KMS-11 (cell line): ENCODE measurements at regions not wholly inside any gene's neighbourhood (a gene's known extent, or its start where the extent isn't known, plus 50 kb on each side); places are given as distances from the start of the nearest gene placed in this dataset.

Experiments
- H2AFZ ChIP-seq: fragments of 200-600 bp; sonication (generic); 2 replicates; pipeline ENCODE4 v1.6.1; 2016; ENCODE audit warnings: antibody characterized with exemption, mixed run types, low read depth
- H3K27ac ChIP-seq: fragments of 200-600 bp; sonication (generic); 2 replicates; pipeline ENCODE4 v1.6.1; 2016; ENCODE audit warnings: mild to moderate bottlenecking, mixed run types
- H3K27me3 ChIP-seq: fragments of 200-600 bp; sonication (generic); 2 replicates; pipeline ENCODE4 v1.6.1; 2017; ENCODE audit warnings: mild to moderate bottlenecking, low read depth, mixed run types, moderate library complexity; ENCODE audit not compliant: insufficient read depth
- H3K36me3 ChIP-seq: fragments of 200-600 bp; sonication (generic); 2 replicates; pipeline ENCODE4 v1.6.1; 2017; ENCODE audit warnings: mild to moderate bottlenecking, mixed run types; ENCODE audit not compliant: insufficient read depth
- H3K4me1 ChIP-seq: fragments of 200-600 bp; sonication (generic); 2 replicates; pipeline ENCODE4 v1.6.1; 2016; ENCODE audit warnings: mild to moderate bottlenecking, low read depth, mixed run types; ENCODE audit not compliant: poor library complexity, severe bottlenecking
- H3K4me2 ChIP-seq: fragments of 200-600 bp; sonication (generic); 2 replicates; pipeline ENCODE4 v1.7.0; 2016; ENCODE audit warnings: mild to moderate bottlenecking, mixed run types
- H3K4me3 ChIP-seq: fragments of 200-600 bp; sonication (generic); IDR thresholded peaks from 2 replicates; pipeline ENCODE4 v1.6.1; 2017; ENCODE audit warnings: low read depth, low read length, mixed read lengths; ENCODE audit not compliant: insufficient read depth
- H3K79me2 ChIP-seq: fragments of 200-600 bp; sonication (generic); 2 replicates; pipeline ENCODE4 v1.6.1; 2016; ENCODE audit warnings: low read depth, mixed run types; ENCODE audit not compliant: insufficient read depth
- H3K9ac ChIP-seq: fragments of 200-600 bp; sonication (generic); 2 replicates; pipeline ENCODE4 v1.6.1; 2016; ENCODE audit warnings: mild to moderate bottlenecking, mixed run types
- H4K20me1 ChIP-seq: fragments of 200-600 bp; sonication (generic); 2 replicates; pipeline ENCODE4 v1.6.1; 2016; ENCODE audit warnings: mild to moderate bottlenecking, mixed run types; ENCODE audit not compliant: insufficient read depth
- CTCF ChIP-seq: fragments of 200-600 bp; sonication (generic); conservative IDR thresholded peaks from 2 replicates; pipeline ENCODE4 v1.6.1; 2017; ENCODE audit warnings: low read depth, mild to moderate bottlenecking, antibody characterized with exemption, low read length, moderate library complexity, mixed read lengths

- Histone ChIP-seq H4K20me1 (no peaks in the 10 kb centered on the region), H3K27me3 (no peaks in the 10 kb centered on the region), H3K27ac (no peak overlapping the region), H3K4me3 (no peak overlapping the region), H3K36me3 (no peaks in the 10 kb centered on the region), H3K9ac (no peak overlapping the region), H3K4me2 (no peak overlapping the region), H3K4me1 (no peaks in the 10 kb centered on the region), H3K79me2 (no peaks in the 10 kb centered on the region), H2AFZ (no peak overlapping the region)
- no peak for TF ChIP-seq CTCF
These were observed 582.6 kb downstream of the SOX6 start for GRCh38 chr11:15773476-15774387.

- Histone ChIP-seq H3K27ac (no peak overlapping the region), H2AFZ (no peak overlapping the region)
These were observed 581.9 kb downstream of the SOX6 start for GRCh38 chr11:15774388-15774939.

GRCh38 chr11:15775015-15775541, 581.3 kb downstream of the SOX6 start:
- H3K27me3 ChIP-seq, result no peaks in the 10 kb centered on the region
- no peak overlapping the region for H2AFZ ChIP-seq
- no peak for TF ChIP-seq CTCF
- H3K79me2 ChIP-seq, result no peaks in the 10 kb centered on the region
- no peak overlapping the region for H3K4me2 ChIP-seq
- no peak overlapping the region for H3K4me3 ChIP-seq
- no peaks in the 10 kb centered on the region for H3K36me3 ChIP-seq
- H3K4me1 ChIP-seq, result no peaks in the 10 kb centered on the region
- no peak overlapping the region for H3K27ac ChIP-seq
- H4K20me1 ChIP-seq, result no peaks in the 10 kb centered on the region
- H3K9ac ChIP-seq, result no peak overlapping the region

More at GRCh38 chr11:15774388-15774939, 581.9 kb downstream of the SOX6 start:
- no peaks in the 10 kb centered on the region for H4K20me1 ChIP-seq
- H3K36me3 ChIP-seq, result no peaks in the 10 kb centered on the region
- H3K9ac ChIP-seq, result no peak overlapping the region
- no peaks in the 10 kb centered on the region for H3K79me2 ChIP-seq
- H3K4me3 ChIP-seq, result no peak overlapping the region
- no peak for TF ChIP-seq CTCF
- H3K27me3 ChIP-seq, result no peaks in the 10 kb centered on the region
- no peaks in the 10 kb centered on the region for H3K4me1 ChIP-seq
- H3K4me2 ChIP-seq, result no peak overlapping the region

GRCh38 chr11:15775797-15776196, 580.5 kb downstream of the SOX6 start:
- TF ChIP-seq CTCF, result no peak
- H3K27me3 ChIP-seq, result no peaks in the 10 kb centered on the region
- H3K4me3 ChIP-seq, result no peak overlapping the region
- no peak overlapping the region for H2AFZ ChIP-seq
- H3K4me1 ChIP-seq, result no peaks in the 10 kb centered on the region
- no peak overlapping the region for H3K4me2 ChIP-seq
- H3K9ac ChIP-seq, result no peak overlapping the region
- H3K27ac ChIP-seq, result no peak overlapping the region
- no peaks in the 10 kb centered on the region for H3K79me2 ChIP-seq
- no peaks in the 10 kb centered on the region for H3K36me3 ChIP-seq
- H4K20me1 ChIP-seq, result no peaks in the 10 kb centered on the region
